Liver (tissue), 8 donors: ENCODE measurements at regions not wholly inside any gene's neighbourhood (a gene's known extent, or its start where the extent isn't known, plus 50 kb on each side); places are given as distances from the start of the nearest gene placed in this dataset.
"Not testable (repeated sequence)": the region's sequence is repeated elsewhere in the genome, so short reads cannot be mapped to it uniquely, and the experiment has no call there.

Experiments
- DNase-seq: peaks from one replicate; pipeline ENCODE4 v3.0.0-alpha.2; 2017; ENCODE audit warnings: low spot score
- H3K27ac ChIP-seq, 2 donors: one replicate each; pipeline ENCODE4 v1.7.0; 2013; ENCODE audit warnings: inconsistent platforms in 2 of 2, low read length in 2 of 2, control low read depth in 1 of 2, low read depth in 1 of 2, mild to moderate bottlenecking in 1 of 2
- H3K27me3 ChIP-seq, 4 donors: one replicate each; pipeline versions ENCODE4 v1.6.1 to v1.7.0; 2013; ENCODE audit warnings: low read length in 3 of 4, inconsistent platforms in 1 of 4, mild to moderate bottlenecking in 1 of 4, moderate library complexity in 1 of 4; ENCODE audit not compliant: control insufficient read depth in 4 of 4, insufficient read depth in 4 of 4
- H3K36me3 ChIP-seq, 4 donors: one replicate each; pipeline versions ENCODE4 v1.6.1 to v1.7.0; 2013; ENCODE audit warnings: low read length in 3 of 4, mild to moderate bottlenecking in 3 of 4, low read depth in 1 of 4, moderate library complexity in 1 of 4; ENCODE audit not compliant: control insufficient read depth in 4 of 4, insufficient read depth in 3 of 4
- H3K4me1 ChIP-seq, 4 donors: one replicate each; pipeline versions ENCODE4 v1.6.1 to v1.7.0; 2013; ENCODE audit warnings: low read length in 3 of 4, mild to moderate bottlenecking in 3 of 4, moderate library complexity in 1 of 4; ENCODE audit not compliant: control insufficient read depth in 4 of 4, insufficient read depth in 4 of 4
- H3K4me3 ChIP-seq, 3 donors: one replicate each; pipeline versions ENCODE4 v1.6.1 to v1.7.0; 2013; ENCODE audit warnings: low read length in 3 of 3, control low read depth in 1 of 3, low read depth in 1 of 3, mild to moderate bottlenecking in 1 of 3
- H3K9ac ChIP-seq, 2 donors: one replicate each; pipeline ENCODE4 v1.7.0; 2013; ENCODE audit warnings: low read length in 2 of 2, mild to moderate bottlenecking in 2 of 2, moderate library complexity in 2 of 2, control low read depth in 1 of 2, low read depth in 1 of 2
- H3K9me3 ChIP-seq, 4 donors: one replicate each; pipeline versions ENCODE4 v1.6.1 to v1.7.0; 2013; ENCODE audit warnings: low read length in 3 of 4; ENCODE audit not compliant: control insufficient read depth in 4 of 4
- ATF3 ChIP-seq: IDR thresholded peaks from 2 replicates; pipeline ENCODE4 v1.6.1; 2016; ENCODE audit warnings: antibody characterized with exemption
- EGR1 ChIP-seq, 2 donors: IDR thresholded peaks; 2 replicates each; pipeline ENCODE4 v1.6.1; 2016 to 2018; ENCODE audit warnings: antibody characterized with exemption in 2 of 2, low read depth in 2 of 2
- FOXA1 ChIP-seq: IDR thresholded peaks from 2 replicates; pipeline ENCODE4 v1.6.1; 2016; ENCODE audit warnings: antibody characterized with exemption
- FOXA2 ChIP-seq: IDR thresholded peaks from 2 replicates; pipeline ENCODE4 v1.6.1; 2016; ENCODE audit warnings: antibody characterized with exemption
- HNF4A ChIP-seq, 2 donors: conservative IDR thresholded peaks; 2 replicates each; pipeline ENCODE4 v1.6.1; 2016; ENCODE audit warnings: antibody characterized with exemption in 2 of 2, mild to moderate bottlenecking in 2 of 2
- HNF4G ChIP-seq: IDR thresholded peaks from 2 replicates; pipeline ENCODE4 v1.6.1; 2016; ENCODE audit warnings: antibody characterized with exemption
- JUND ChIP-seq, 2 donors: IDR thresholded peaks; 2 replicates each; pipeline ENCODE4 v1.6.1; 2016; ENCODE audit warnings: antibody characterized with exemption in 2 of 2
- MAX ChIP-seq: IDR thresholded peaks from 2 replicates; pipeline ENCODE4 v1.6.1; 2016; ENCODE audit warnings: antibody characterized with exemption
- RAD21 ChIP-seq, 2 donors: IDR thresholded peaks; 2 replicates each; pipeline ENCODE4 v1.6.1; 2016; ENCODE audit warnings: antibody characterized with exemption in 2 of 2, mild to moderate bottlenecking in 2 of 2
- REST ChIP-seq: IDR thresholded peaks from 2 replicates; pipeline ENCODE4 v1.6.1; 2016; ENCODE audit warnings: antibody characterized with exemption, mild to moderate bottlenecking
- RXRA ChIP-seq, 2 donors: IDR thresholded peaks; 2 replicates each; pipeline ENCODE4 v1.6.1; 2017 to 2018; ENCODE audit warnings: antibody characterized with exemption in 2 of 2, mild to moderate bottlenecking in 1 of 2
- YY1 ChIP-seq: IDR thresholded peaks from 2 replicates; pipeline ENCODE4 v1.6.1; 2016; ENCODE audit warnings: antibody characterized with exemption, mild to moderate bottlenecking
- ZBTB33 ChIP-seq: IDR thresholded peaks from 2 replicates; pipeline ENCODE4 v1.6.1; 2016; ENCODE audit warnings: antibody characterized with exemption
- WGBS: extraction: QIAGEN DNeasy Blood & Tissue Kit; methylation state at CpG from one replicate; pipeline ENCODE4 v1.1.7; 2013; 5-methylcytosine and 5-hydroxymethylcytosine counted together
- TF ChIP-seq, protein P1 (sequence below): fragments of 150-350 bp; IDR thresholded peaks from 2 replicates; pipeline ENCODE4 v1.5.1; 2017; ENCODE audit warnings: improper control_type of control experiment, low read depth, low read length; ENCODE audit not compliant: missing input control
- donor health status: healthy.
- donor health status: healthy.
- donor health status: healthy.
- donor health status: healthy.
- donor health status: healthy.

- TF ChIP-seq RXRA (IDR thresholded peaks at IDR 0.05) (no peak), ATF3 (no peak), REST (no peak), ZBTB33 (no peak), FOXA1 (no peak), MAX (no peak), EGR1 (IDR thresholded peaks at IDR 0.05; ENCODE audit: low read depth in 2 of 2) (no peak), HNF4G (no peak), YY1 (no peak)
- H3K27ac ChIP-seq, result no peak overlapping the region
- H3K9me3 ChIP-seq, result peaks cover 0 to 4% (median 0%) of the 10 kb centered on the region in 4 donors
- no peaks in the 10 kb centered on the region for H3K36me3 ChIP-seq
- no peaks in the 10 kb centered on the region for H3K4me1 ChIP-seq
- no peak overlapping the region for H3K4me3 ChIP-seq
- no peaks in the 10 kb centered on the region for H3K27me3 ChIP-seq
- no peak for DNase-seq
- no peak overlapping the region for H3K9ac ChIP-seq
Measured at GRCh38 chr2:55796121-55796520, 102.5 kb upstream of the PNPT1 start.

- not testable (repeated sequence) for H3K4me3 ChIP-seq, H3K9ac ChIP-seq, H3K9me3 ChIP-seq, DNase-seq, H3K27me3 ChIP-seq, H3K36me3 ChIP-seq, H3K27ac ChIP-seq, H3K4me1 ChIP-seq
- 82% methylated on average over 12 of the region's 12 CpGs for WGBS
Measured at GRCh38 chr2:55793602-55794001, 100.0 kb upstream of the PNPT1 start.

- TF ChIP-seq YY1 (no peak), HNF4A (conservative IDR thresholded peaks at IDR 0.05) (no peak), MAX (no peak), FOXA2 (no peak), JUND (IDR thresholded peaks at IDR 0.05) (no peak), RAD21 (IDR thresholded peaks at IDR 0.05) (no peak), HNF4G (no peak), ATF3 (no peak)
- TF ChIP-seq, protein P1, sequence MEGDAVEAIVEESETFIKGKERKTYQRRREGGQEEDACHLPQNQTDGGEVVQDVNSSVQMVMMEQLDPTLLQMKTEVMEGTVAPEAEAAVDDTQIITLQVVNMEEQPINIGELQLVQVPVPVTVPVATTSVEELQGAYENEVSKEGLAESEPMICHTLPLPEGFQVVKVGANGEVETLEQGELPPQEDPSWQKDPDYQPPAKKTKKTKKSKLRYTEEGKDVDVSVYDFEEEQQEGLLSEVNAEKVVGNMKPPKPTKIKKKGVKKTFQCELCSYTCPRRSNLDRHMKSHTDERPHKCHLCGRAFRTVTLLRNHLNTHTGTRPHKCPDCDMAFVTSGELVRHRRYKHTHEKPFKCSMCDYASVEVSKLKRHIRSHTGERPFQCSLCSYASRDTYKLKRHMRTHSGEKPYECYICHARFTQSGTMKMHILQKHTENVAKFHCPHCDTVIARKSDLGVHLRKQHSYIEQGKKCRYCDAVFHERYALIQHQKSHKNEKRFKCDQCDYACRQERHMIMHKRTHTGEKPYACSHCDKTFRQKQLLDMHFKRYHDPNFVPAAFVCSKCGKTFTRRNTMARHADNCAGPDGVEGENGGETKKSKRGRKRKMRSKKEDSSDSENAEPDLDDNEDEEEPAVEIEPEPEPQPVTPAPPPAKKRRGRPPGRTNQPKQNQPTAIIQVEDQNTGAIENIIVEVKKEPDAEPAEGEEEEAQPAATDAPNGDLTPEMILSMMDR, result no peak
- DNase-seq, result no peak
- Histone ChIP-seq H3K27ac (no peak overlapping the region), H3K27me3 (no peaks in the 10 kb centered on the region), H3K36me3 (no peaks in the 10 kb centered on the region), H3K9ac (no peak overlapping the region), H3K4me3 (no peak overlapping the region), H3K4me1 (no peaks in the 10 kb centered on the region), H3K9me3 (no peaks in the 10 kb centered on the region)
Measured at GRCh38 chr2:55786280-55786679, 92.6 kb upstream of the PNPT1 start.

GRCh38 chr2:55783751-55784150 lies 90.1 kb upstream of the PNPT1 start:
- H3K4me3 ChIP-seq, DNase-seq, H3K36me3 ChIP-seq, H3K9ac ChIP-seq, H3K27ac ChIP-seq, H3K27me3 ChIP-seq, H3K9me3 ChIP-seq, H3K4me1 ChIP-seq: not testable (repeated sequence)
- WGBS, result 92% methylated on average over 5 of the region's 5 CpGs
